PC-9 (cell line): ENCODE measurements at regions not wholly inside any gene's neighbourhood (a gene's known extent, or its start where the extent isn't known, plus 50 kb on each side); places are given as distances from the start of the nearest gene placed in this dataset.

Experiments used
- BruUV-seq: library from RNA; stranded (reverse); fragments of 400-500 nt; replicated peaks from 2 replicates; lab custom pipeline; 2021; lab: Mats Ljungman, UMichigan
- CTCF ChIA-PET: fragments of 300-600 bp; sonication (Branson Sonifier 250); formaldehyde crosslinking; loops from one replicate; lab custom pipeline; 2022; ENCODE audit warnings: antibody characterized with exemption; lab: Charles Lee
- POLR2A ChIA-PET: fragments of 300-600 bp; sonication (Branson Sonifier 250); formaldehyde crosslinking; loops from one replicate; lab custom pipeline; 2022; ENCODE audit warnings: antibody characterized with exemption; ENCODE audit not compliant: unreplicated experiment; lab: Charles Lee
- DNase-seq, 2 experiments: peaks; one replicate each; pipeline versions ENCODE4 v3.0.0 to v3.0.0-alpha.2; 2015 to 2022; ENCODE audit warnings: mixed read lengths in 1 of 2
- H2AFZ ChIP-seq: fragments of 200-600 bp; sonication (generic); 2 replicates; pipeline ENCODE4 v1.8.1; 2017; ENCODE audit warnings: antibody characterized with exemption
- H3F3A ChIP-seq: fragments of 200-600 bp; sonication (generic); 2 replicates; pipeline ENCODE4 v1.8.1; 2017; ENCODE audit warnings: antibody characterized with exemption, mild to moderate bottlenecking, low read depth; ENCODE audit not compliant: insufficient read depth
- H3K27ac ChIP-seq: fragments of 200-600 bp; sonication (generic); 2 replicates; pipeline ENCODE4 v1.6.1; 2016; ENCODE audit warnings: mixed run types
- H3K27me3 ChIP-seq: fragments of 200-600 bp; sonication (generic); 2 replicates; pipeline ENCODE4 v1.6.1; 2016; ENCODE audit warnings: low read depth, mixed run types; ENCODE audit not compliant: insufficient read depth
- H3K36me3 ChIP-seq: fragments of 200-600 bp; sonication (generic); 2 replicates; pipeline ENCODE4 v1.6.1; 2016; ENCODE audit warnings: low read depth, mixed run types
- H3K4me1 ChIP-seq: fragments of 200-600 bp; sonication (generic); replicated peaks from 2 replicates; pipeline ENCODE4 v1.6.1; 2016; ENCODE audit warnings: mixed run types; ENCODE audit not compliant: insufficient read depth
- H3K4me2 ChIP-seq: fragments of 200-600 bp; sonication (generic); 2 replicates; pipeline ENCODE4 v1.6.1; 2017; ENCODE audit warnings: mixed run types
- H3K4me3 ChIP-seq: fragments of 200-600 bp; sonication (generic); 2 replicates; pipeline ENCODE4 v1.6.1; 2016; ENCODE audit warnings: mixed run types
- H3K79me2 ChIP-seq: fragments of 200-600 bp; sonication (generic); 2 replicates; pipeline ENCODE4 v1.6.1; 2017; ENCODE audit warnings: low read depth, mixed run types
- H3K9me2 ChIP-seq: fragments of 200-600 bp; sonication (generic); 2 replicates; pipeline ENCODE4 v1.8.1; 2017; ENCODE audit warnings: mild to moderate bottlenecking; ENCODE audit not compliant: insufficient read depth
- H3K9me3 ChIP-seq: fragments of 200-600 bp; sonication (generic); 2 replicates; pipeline ENCODE4 v1.8.1; 2016; ENCODE audit warnings: low read depth; ENCODE audit not compliant: insufficient read depth
- H4K20me1 ChIP-seq: fragments of 200-600 bp; sonication (generic); 2 replicates; pipeline ENCODE4 v1.8.1; 2017; ENCODE audit not compliant: insufficient read depth
- EZH2 ChIP-seq: fragments of 200-600 bp; sonication (generic); IDR thresholded peaks from 2 replicates; pipeline ENCODE4 v1.8.0; 2017; ENCODE audit warnings: antibody characterized with exemption, low read depth
- intact Hi-C: fragments of 100-400 bp; cut with micrococcal nuclease; formaldehyde crosslinking; loops from one replicate; pipeline ENCODE4 v1.10.0; 2022; ENCODE audit not compliant: unreplicated experiment
- TF ChIP-seq, protein P1 (sequence below): fragments of 200-600 bp; sonication (generic); conservative IDR thresholded peaks from 2 replicates; pipeline ENCODE4 v1.6.1; 2017; ENCODE audit warnings: mixed run types, antibody characterized with exemption, mild to moderate bottlenecking, moderate library complexity

- Histone ChIP-seq H3K9me3 (no peaks in the 10 kb centered on the region), H3K4me2 (no peak overlapping the region), H4K20me1 (no peaks in the 10 kb centered on the region), H3F3A (no peaks in the 10 kb centered on the region), H3K79me2 (no peaks in the 10 kb centered on the region), H3K36me3 (no peaks in the 10 kb centered on the region), H3K4me3 (no peak overlapping the region), H3K9me2 (no peaks in the 10 kb centered on the region), H2AFZ (no peak overlapping the region), H3K27me3 (no peaks in the 10 kb centered on the region), H3K27ac (no peak overlapping the region), H3K4me1 (no peaks in the 10 kb centered on the region)
- ChIA-PET CTCF (no interaction called here), POLR2A (no interaction called here)
- BruUV-seq = no TSS peak
- no peak for DNase-seq
- TF ChIP-seq, protein P1, sequence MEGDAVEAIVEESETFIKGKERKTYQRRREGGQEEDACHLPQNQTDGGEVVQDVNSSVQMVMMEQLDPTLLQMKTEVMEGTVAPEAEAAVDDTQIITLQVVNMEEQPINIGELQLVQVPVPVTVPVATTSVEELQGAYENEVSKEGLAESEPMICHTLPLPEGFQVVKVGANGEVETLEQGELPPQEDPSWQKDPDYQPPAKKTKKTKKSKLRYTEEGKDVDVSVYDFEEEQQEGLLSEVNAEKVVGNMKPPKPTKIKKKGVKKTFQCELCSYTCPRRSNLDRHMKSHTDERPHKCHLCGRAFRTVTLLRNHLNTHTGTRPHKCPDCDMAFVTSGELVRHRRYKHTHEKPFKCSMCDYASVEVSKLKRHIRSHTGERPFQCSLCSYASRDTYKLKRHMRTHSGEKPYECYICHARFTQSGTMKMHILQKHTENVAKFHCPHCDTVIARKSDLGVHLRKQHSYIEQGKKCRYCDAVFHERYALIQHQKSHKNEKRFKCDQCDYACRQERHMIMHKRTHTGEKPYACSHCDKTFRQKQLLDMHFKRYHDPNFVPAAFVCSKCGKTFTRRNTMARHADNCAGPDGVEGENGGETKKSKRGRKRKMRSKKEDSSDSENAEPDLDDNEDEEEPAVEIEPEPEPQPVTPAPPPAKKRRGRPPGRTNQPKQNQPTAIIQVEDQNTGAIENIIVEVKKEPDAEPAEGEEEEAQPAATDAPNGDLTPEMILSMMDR = no peak
- no peak for TF ChIP-seq EZH2
- intact Hi-C loops = no loop called here
Observed at GRCh38 chr4:111836601-111837000, 308.7 kb upstream of the FAM241A start.

- no peak overlapping the region for H2AFZ ChIP-seq
- TF ChIP-seq EZH2 = no peak
- TF ChIP-seq, protein P1 = no peak
Observed at GRCh38 chr4:111837761-111838160, 307.5 kb upstream of the FAM241A start.

DNA sequence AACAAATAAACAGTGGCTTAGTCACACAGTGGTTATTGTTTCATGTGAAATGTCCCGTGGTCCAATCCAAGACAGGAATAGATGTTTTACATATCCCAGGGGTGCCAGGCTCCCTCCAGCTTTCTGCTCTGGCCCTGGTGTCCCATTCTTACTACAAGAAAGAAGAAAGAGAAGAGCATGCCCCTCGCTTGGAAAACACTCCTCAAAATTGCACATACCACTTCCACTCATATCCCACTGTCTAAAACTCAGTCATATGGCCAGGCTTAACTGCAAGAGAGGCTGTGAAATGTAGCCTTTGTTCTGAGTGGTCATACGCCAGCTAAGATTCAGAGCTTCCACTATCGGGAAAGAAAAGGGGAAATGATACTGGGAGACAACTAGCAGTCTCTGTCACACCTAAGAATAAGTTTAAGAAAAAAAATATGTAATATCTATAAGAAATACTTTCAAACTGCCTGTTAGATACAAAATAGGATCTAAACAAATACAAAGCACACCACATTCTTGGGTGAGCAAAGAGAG lies 306.8 kb upstream of the FAM241A start:
- no peaks in the 10 kb centered on the region for H3F3A ChIP-seq
- no peak overlapping the region for H3K27ac ChIP-seq
- H3K4me1 ChIP-seq = no peaks in the 10 kb centered on the region
- DNase-seq = no peak
- no peaks in the 10 kb centered on the region for H3K27me3 ChIP-seq
- no peak overlapping the region for H2AFZ ChIP-seq
- H3K9me3 ChIP-seq = no peaks in the 10 kb centered on the region
- intact Hi-C loops = no loop called here
- ChIA-PET POLR2A (interaction anchor here (0.7 kb wide), 1 partner anchor 14 kb away, joined by 4 read pairs; no protein-coding TSS in a partner anchor), CTCF (interaction anchor here (0.6 kb wide), 1 partner anchor 16 kb away, joined by 3 read pairs; no protein-coding TSS in a partner anchor)
- TF ChIP-seq, protein P1 = no peak
- no peak for TF ChIP-seq EZH2
- H3K36me3 ChIP-seq = no peaks in the 10 kb centered on the region
- H3K9me2 ChIP-seq = no peaks in the 10 kb centered on the region
- no peak overlapping the region for H3K4me3 ChIP-seq
- H3K79me2 ChIP-seq = no peaks in the 10 kb centered on the region
- no peaks in the 10 kb centered on the region for H4K20me1 ChIP-seq
- no TSS peak for BruUV-seq
- H3K4me2 ChIP-seq = no peak overlapping the region

More at GRCh38 chr4:111837761-111838160, 307.5 kb upstream of the FAM241A start:
- Histone ChIP-seq H4K20me1 (no peaks in the 10 kb centered on the region), H3K27ac (no peak overlapping the region), H3K4me2 (no peak overlapping the region), H3K4me3 (no peak overlapping the region), H3K9me2 (no peaks in the 10 kb centered on the region), H3K36me3 (no peaks in the 10 kb centered on the region), H3K79me2 (no peaks in the 10 kb centered on the region), H3F3A (no peaks in the 10 kb centered on the region), H3K27me3 (no peaks in the 10 kb centered on the region), H3K4me1 (no peaks in the 10 kb centered on the region), H3K9me3 (no peaks in the 10 kb centered on the region)
- intact Hi-C loops = no loop called here
- no peak for DNase-seq
- POLR2A ChIA-PET = interaction anchor here (0.6 kb wide), 1 partner anchor 501 kb away, joined by 3 read pairs; no protein-coding TSS in a partner anchor
- BruUV-seq = no TSS peak
- CTCF ChIA-PET = no interaction called here
